ENCODE measurements at regions not wholly inside any gene's neighbourhood (a gene's known extent, or its start where the extent isn't known, plus 50 kb on each side); places are given as distances from the start of the nearest gene placed in this dataset.

DNA sequence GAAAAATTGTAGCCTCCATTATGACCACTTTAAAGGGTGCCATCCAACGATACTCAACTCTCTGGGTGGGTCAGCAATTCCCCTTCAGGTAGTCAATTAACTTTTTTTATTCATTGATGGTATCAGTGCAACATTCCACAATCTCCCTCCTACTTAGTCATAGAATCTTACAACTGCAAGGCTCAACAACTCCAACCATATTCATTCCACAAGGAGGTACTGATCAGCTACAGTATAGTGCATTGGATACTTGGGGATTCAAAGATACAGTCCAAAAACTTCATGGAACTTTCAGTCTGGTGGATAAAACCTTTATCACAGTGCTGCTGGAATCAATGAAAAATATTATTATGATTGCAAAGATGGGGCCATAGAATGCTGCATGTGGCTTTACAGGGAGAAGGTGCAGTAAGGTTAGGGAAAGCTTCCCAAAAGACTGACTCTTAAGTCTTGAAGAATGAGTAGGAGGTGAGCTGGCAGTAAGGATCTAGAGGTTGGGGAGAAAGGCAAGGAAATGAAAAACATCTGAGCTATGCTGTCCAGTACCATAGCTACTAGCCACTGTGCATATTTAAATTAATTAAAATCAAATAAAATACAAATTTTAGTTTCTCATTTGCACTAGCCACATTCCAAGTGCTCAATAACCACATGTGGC lies 314.7 kb upstream of the PRDM1 start:
- TF ChIP-seq, protein P1, sequence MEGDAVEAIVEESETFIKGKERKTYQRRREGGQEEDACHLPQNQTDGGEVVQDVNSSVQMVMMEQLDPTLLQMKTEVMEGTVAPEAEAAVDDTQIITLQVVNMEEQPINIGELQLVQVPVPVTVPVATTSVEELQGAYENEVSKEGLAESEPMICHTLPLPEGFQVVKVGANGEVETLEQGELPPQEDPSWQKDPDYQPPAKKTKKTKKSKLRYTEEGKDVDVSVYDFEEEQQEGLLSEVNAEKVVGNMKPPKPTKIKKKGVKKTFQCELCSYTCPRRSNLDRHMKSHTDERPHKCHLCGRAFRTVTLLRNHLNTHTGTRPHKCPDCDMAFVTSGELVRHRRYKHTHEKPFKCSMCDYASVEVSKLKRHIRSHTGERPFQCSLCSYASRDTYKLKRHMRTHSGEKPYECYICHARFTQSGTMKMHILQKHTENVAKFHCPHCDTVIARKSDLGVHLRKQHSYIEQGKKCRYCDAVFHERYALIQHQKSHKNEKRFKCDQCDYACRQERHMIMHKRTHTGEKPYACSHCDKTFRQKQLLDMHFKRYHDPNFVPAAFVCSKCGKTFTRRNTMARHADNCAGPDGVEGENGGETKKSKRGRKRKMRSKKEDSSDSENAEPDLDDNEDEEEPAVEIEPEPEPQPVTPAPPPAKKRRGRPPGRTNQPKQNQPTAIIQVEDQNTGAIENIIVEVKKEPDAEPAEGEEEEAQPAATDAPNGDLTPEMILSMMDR (IDR thresholded peaks at IDR 0.05; ENCODE audit: low read depth, low read length): no peak
- TF ChIP-seq POLR2A (IDR thresholded peaks at IDR 0.05; ENCODE audit: extremely low read depth, insufficient read length): no peak
- TF ChIP-seq, protein P2, sequence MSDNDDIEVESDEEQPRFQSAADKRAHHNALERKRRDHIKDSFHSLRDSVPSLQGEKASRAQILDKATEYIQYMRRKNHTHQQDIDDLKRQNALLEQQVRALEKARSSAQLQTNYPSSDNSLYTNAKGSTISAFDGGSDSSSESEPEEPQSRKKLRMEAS (IDR thresholded peaks at IDR 0.05; ENCODE audit: low read depth, low read length): no peak
